A673 (cell line): ENCODE measurements at regions not wholly inside any gene's neighbourhood (a gene's known extent, or its start where the extent isn't known, plus 50 kb on each side); places are given as distances from the start of the nearest gene placed in this dataset.

Source experiments
- BruUV-seq: library from RNA; stranded (reverse); fragments of 400-500 nt; replicated peaks from 2 replicates; lab custom pipeline; 2021; lab: Mats Ljungman, UMichigan
- CTCF ChIA-PET: fragments of 300-600 bp; sonication (Branson Sonifier 250); formaldehyde crosslinking; loops from one replicate; lab custom pipeline; 2022; ENCODE audit warnings: antibody characterized with exemption; lab: Charles Lee
- POLR2A ChIA-PET: fragments of 300-600 bp; sonication (Branson Sonifier 250); formaldehyde crosslinking; loops from one replicate; lab custom pipeline; 2022; ENCODE audit warnings: antibody characterized with exemption; ENCODE audit not compliant: low non-redundant PET; lab: Charles Lee
- DNase-seq: peaks from one replicate; pipeline ENCODE4 v3.0.0-alpha.2; 2015; ENCODE audit warnings: low spot score
- H3K27ac ChIP-seq: fragments of 200-600 bp; sonication (generic); 2 replicates; pipeline ENCODE4 v1.5.1; 2016; ENCODE audit warnings: mixed run types, low read depth, mild to moderate bottlenecking, mixed read lengths, antibody characterized with exemption, low read length; ENCODE audit not compliant: poor library complexity, severe bottlenecking
- H3K27me3 ChIP-seq: fragments of 200-600 bp; sonication (generic); replicated peaks from 2 replicates; pipeline ENCODE4 v1.6.1; 2017; ENCODE audit warnings: mixed run types, low read depth, mild to moderate bottlenecking, mixed read lengths, antibody characterized with exemption, low read length; ENCODE audit not compliant: insufficient read depth, poor library complexity
- H3K36me3 ChIP-seq: fragments of 200-600 bp; sonication (generic); 2 replicates; pipeline ENCODE4 v1.6.1; 2016; ENCODE audit warnings: mixed run types, mild to moderate bottlenecking, mixed read lengths, antibody characterized with exemption, low read length; ENCODE audit not compliant: insufficient read depth, poor library complexity, severe bottlenecking
- H3K4me1 ChIP-seq: fragments of 200-600 bp; sonication (generic); 2 replicates; pipeline ENCODE4 v1.6.1; 2017; ENCODE audit warnings: mixed run types, mild to moderate bottlenecking, mixed read lengths, antibody characterized with exemption, low read length; ENCODE audit not compliant: insufficient read depth, poor library complexity, severe bottlenecking
- H3K4me3 ChIP-seq: fragments of 200-600 bp; sonication (generic); 2 replicates; pipeline ENCODE4 v1.5.1; 2016; ENCODE audit warnings: low read depth, mixed run types, mild to moderate bottlenecking, mixed read lengths, low read length; ENCODE audit not compliant: poor library complexity, severe bottlenecking
- H3K9me3 ChIP-seq: fragments of 200-600 bp; sonication (generic); 2 replicates; pipeline ENCODE4 v1.6.1; 2016; ENCODE audit warnings: mixed run types, low read depth, mild to moderate bottlenecking, mixed read lengths, antibody characterized with exemption, low read length; ENCODE audit not compliant: poor library complexity, severe bottlenecking
- EZH2 ChIP-seq: fragments of 200-600 bp; sonication (generic); IDR thresholded peaks from 2 replicates; pipeline ENCODE4 v1.6.1; 2017; ENCODE audit warnings: borderline replicate concordance, low read depth, mild to moderate bottlenecking, mixed read lengths, antibody characterized with exemption, low read length; ENCODE audit not compliant: poor library complexity, severe bottlenecking
- intact Hi-C: fragments of 100-400 bp; cut with micrococcal nuclease; formaldehyde crosslinking; loops from one replicate; pipeline ENCODE4 v1.10.0; 2022; ENCODE audit not compliant: unreplicated experiment
- TF ChIP-seq, protein P1 (sequence below): fragments of 300-800, 200-600 bp; sonication (generic); conservative IDR thresholded peaks from 2 replicates; pipeline ENCODE4 v1.5.1; 2017; ENCODE audit warnings: low read depth, mild to moderate bottlenecking, antibody characterized with exemption, low read length, moderate library complexity, mixed read lengths

DNA sequence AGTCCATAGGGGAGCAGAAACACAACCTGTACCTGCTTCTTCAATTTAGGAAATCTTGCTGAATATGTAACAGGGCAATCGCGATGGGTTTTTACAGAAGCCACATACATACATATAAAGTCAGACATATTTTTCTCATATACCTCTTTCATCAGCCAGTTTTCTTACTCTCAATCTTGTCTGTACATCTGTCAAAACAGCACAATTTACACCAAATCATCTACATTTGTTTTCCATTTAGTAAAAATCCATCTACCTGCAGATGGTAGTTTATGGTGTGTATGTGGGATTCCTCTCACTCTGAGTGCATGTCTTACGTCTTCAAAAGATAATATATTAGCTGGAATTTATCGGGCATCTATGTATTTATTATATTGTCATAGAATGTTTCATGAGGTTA is 208.7 kb downstream of the ZPLD1 start:
- intact Hi-C loops = no loop called here
- CTCF ChIA-PET = no interaction called here
- no peaks in the 10 kb centered on the region for H3K36me3 ChIP-seq
- no TSS peak for BruUV-seq
- H3K9me3 ChIP-seq = no peaks in the 10 kb centered on the region
- H3K4me3 ChIP-seq = no peak overlapping the region
- POLR2A ChIA-PET = no interaction called here
- H3K27ac ChIP-seq = no peak overlapping the region
- H3K4me1 ChIP-seq = no peaks in the 10 kb centered on the region
- no peak for TF ChIP-seq EZH2
- TF ChIP-seq, protein P1, sequence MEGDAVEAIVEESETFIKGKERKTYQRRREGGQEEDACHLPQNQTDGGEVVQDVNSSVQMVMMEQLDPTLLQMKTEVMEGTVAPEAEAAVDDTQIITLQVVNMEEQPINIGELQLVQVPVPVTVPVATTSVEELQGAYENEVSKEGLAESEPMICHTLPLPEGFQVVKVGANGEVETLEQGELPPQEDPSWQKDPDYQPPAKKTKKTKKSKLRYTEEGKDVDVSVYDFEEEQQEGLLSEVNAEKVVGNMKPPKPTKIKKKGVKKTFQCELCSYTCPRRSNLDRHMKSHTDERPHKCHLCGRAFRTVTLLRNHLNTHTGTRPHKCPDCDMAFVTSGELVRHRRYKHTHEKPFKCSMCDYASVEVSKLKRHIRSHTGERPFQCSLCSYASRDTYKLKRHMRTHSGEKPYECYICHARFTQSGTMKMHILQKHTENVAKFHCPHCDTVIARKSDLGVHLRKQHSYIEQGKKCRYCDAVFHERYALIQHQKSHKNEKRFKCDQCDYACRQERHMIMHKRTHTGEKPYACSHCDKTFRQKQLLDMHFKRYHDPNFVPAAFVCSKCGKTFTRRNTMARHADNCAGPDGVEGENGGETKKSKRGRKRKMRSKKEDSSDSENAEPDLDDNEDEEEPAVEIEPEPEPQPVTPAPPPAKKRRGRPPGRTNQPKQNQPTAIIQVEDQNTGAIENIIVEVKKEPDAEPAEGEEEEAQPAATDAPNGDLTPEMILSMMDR = no peak
- no peaks in the 10 kb centered on the region for H3K27me3 ChIP-seq
- DNase-seq = no peak

- Histone ChIP-seq H3K27ac (no peak overlapping the region), H3K4me3 (no peak overlapping the region), H3K36me3 (no peaks in the 10 kb centered on the region), H3K27me3 (no peaks in the 10 kb centered on the region), H3K4me1 (no peaks in the 10 kb centered on the region), H3K9me3 (no peaks in the 10 kb centered on the region)
- no peak for TF ChIP-seq EZH2
- ChIA-PET POLR2A (no interaction called here), CTCF (no interaction called here)
- DNase-seq = no peak
- intact Hi-C loops = no loop called here
- BruUV-seq = no TSS peak
Measured at GRCh38 chr3:102646557-102646956, 211.7 kb downstream of the ZPLD1 start.

- Histone ChIP-seq H3K27me3 (no peaks in the 10 kb centered on the region), H3K4me3 (no peak overlapping the region), H3K9me3 (no peaks in the 10 kb centered on the region), H3K36me3 (no peaks in the 10 kb centered on the region), H3K4me1 (no peaks in the 10 kb centered on the region), H3K27ac (no peak overlapping the region)
- ChIA-PET POLR2A (no interaction called here), CTCF (no interaction called here)
- no TSS peak for BruUV-seq
- intact Hi-C loops = no loop called here
- DNase-seq = no peak
- no peak for TF ChIP-seq EZH2
Measured at GRCh38 chr3:102660653-102661052, 225.8 kb downstream of the ZPLD1 start.

- intact Hi-C loops = no loop called here
- DNase-seq = no peak
- ChIA-PET POLR2A (no interaction called here), CTCF (no interaction called here)
- Histone ChIP-seq H3K4me1 (no peaks in the 10 kb centered on the region), H3K36me3 (no peaks in the 10 kb centered on the region), H3K4me3 (no peak overlapping the region), H3K27ac (no peak overlapping the region), H3K9me3 (no peaks in the 10 kb centered on the region), H3K27me3 (no peaks in the 10 kb centered on the region)
- TF ChIP-seq, protein P1 = no peak
- no peak for TF ChIP-seq EZH2
- no TSS peak for BruUV-seq
Measured at GRCh38 chr3:102661707-102662497, 227.1 kb downstream of the ZPLD1 start.
